B cell (primary cell): ENCODE measurements at regions not wholly inside any gene's neighbourhood (a gene's known extent, or its start where the extent isn't known, plus 50 kb on each side); places are given as distances from the start of the nearest gene placed in this dataset.

Experiments
- ATAC-seq: fragments of 200-7000 bp; cut with Tn5 transposase; one replicate; pipeline ENCODE4 v1.10.0; 2021; ENCODE audit warnings: low read depth, mild to moderate bottlenecking, moderate number of reproducible peaks, moderate library complexity
- CTCF ChIA-PET: fragments of 350-600 bp; sonication (Branson Sonifier 250); formaldehyde crosslinking; loops from one replicate; lab custom pipeline; 2021; ENCODE audit warnings: antibody characterized with exemption, inconsistent platforms; lab: Charles Lee
- POLR2A ChIA-PET: fragments of 350-600 bp; sonication (Branson Sonifier 250); formaldehyde crosslinking; loops from one replicate; lab custom pipeline; 2021; ENCODE audit warnings: antibody characterized with exemption; lab: Charles Lee
- DNase-seq: peaks from one replicate; pipeline ENCODE4 v3.0.0; 2013
- H2AFZ ChIP-seq: 2 replicates; pipeline ENCODE4 v1.6.1; 2012; ENCODE audit warnings: mild to moderate bottlenecking, low read depth, low read length; ENCODE audit not compliant: insufficient read depth, poor library complexity, severe bottlenecking
- H3K27ac ChIP-seq, 2 donors: 1 replicate in 1 of 2; 2 replicates in 1 of 2; pipeline ENCODE4 v1.5.1; 2012 to 2013; ENCODE audit warnings: low read length in 2 of 2, mild to moderate bottlenecking in 2 of 2, moderate library complexity in 1 of 2
- H3K27me3 ChIP-seq, 4 experiments: fragments of 200-600 bp in 1 of 4; sonication (generic) in 1 of 4; replicated peaks in 1 of 4; 1 replicate in 2 of 4; 2 replicates in 2 of 4; pipeline versions ENCODE4 v1.6.1 to v1.7.0; 2013 to 2016; ENCODE audit warnings: low read length in 3 of 4, mild to moderate bottlenecking in 2 of 4, mixed read lengths in 1 of 4, moderate library complexity in 1 of 4; ENCODE audit not compliant: insufficient read depth in 4 of 4, control insufficient read depth in 3 of 4; ENCODE audit errors: control extremely low read depth in 1 of 4
- H3K36me3 ChIP-seq, 2 experiments: replicated peaks in 1 of 2; 1 replicate in 1 of 2; 2 replicates in 1 of 2; pipeline versions ENCODE4 v1.6.1 to v1.7.1; 2013; ENCODE audit warnings: low read length in 1 of 2; ENCODE audit not compliant: insufficient read depth in 2 of 2, control insufficient read depth in 1 of 2; ENCODE audit errors: control extremely low read depth in 1 of 2, extremely low read depth in 1 of 2
- H3K4me1 ChIP-seq, 2 donors: fragments of 200-600 bp in 1 of 2; sonication (generic) in 1 of 2; 1 replicate in 1 of 2; 2 replicates in 1 of 2; pipeline versions ENCODE4 v1.5.1 to v1.6.1; 2013 to 2017; ENCODE audit warnings: low read length in 2 of 2; ENCODE audit not compliant: control insufficient read depth in 2 of 2, insufficient read depth in 2 of 2
- H3K4me2 ChIP-seq: replicated peaks from 2 replicates; pipeline ENCODE3; 2012; ENCODE audit warnings: mild to moderate bottlenecking, low read depth, low read length; ENCODE audit not compliant: poor library complexity, severe bottlenecking
- H3K4me3 ChIP-seq, 5 experiments: fragments of 200-600 bp in 1 of 5; sonication (generic) in 1 of 5; 1 replicate in 3 of 5; 2 replicates in 2 of 5; pipeline versions ENCODE4 v1.5.1 to v1.7.0; 2011 to 2016; ENCODE audit warnings: low read length in 4 of 5, mild to moderate bottlenecking in 4 of 5, low read depth in 2 of 5, control low read depth in 1 of 5, moderate library complexity in 1 of 5; ENCODE audit not compliant: insufficient read depth in 1 of 5; ENCODE audit errors: control extremely low read depth in 1 of 5, extremely low read depth in 1 of 5
- H3K79me2 ChIP-seq: fragments of 200-600 bp; sonication (generic); one replicate; pipeline ENCODE4 v1.6.0; 2016; ENCODE audit warnings: low read length; ENCODE audit not compliant: control insufficient read depth, insufficient read depth
- H3K9ac ChIP-seq: fragments of 200-600 bp; sonication (generic); 2 replicates; pipeline ENCODE4 v1.6.1; 2017; ENCODE audit warnings: mild to moderate bottlenecking, low read length, moderate library complexity
- H3K9me3 ChIP-seq, 3 donors: one replicate each; pipeline versions ENCODE4 v1.6.1 to v1.7.1; 2013; ENCODE audit warnings: low read length in 2 of 3; ENCODE audit not compliant: control insufficient read depth in 2 of 3, insufficient read depth in 1 of 3; ENCODE audit errors: control extremely low read depth in 1 of 3
- H4K20me1 ChIP-seq: 2 replicates; pipeline ENCODE4 v1.6.0; 2012; ENCODE audit warnings: mild to moderate bottlenecking, low read length; ENCODE audit not compliant: insufficient read depth, control insufficient read depth, poor library complexity, severe bottlenecking
- H3K27ac Mint-ChIP-seq: one replicate; pipeline ENCODE4 v1.8.0; 2021; ENCODE audit warnings: mixed read lengths
- H3K27me3 Mint-ChIP-seq: one replicate; pipeline ENCODE4 v1.8.0; 2021; ENCODE audit warnings: mixed read lengths
- H3K4me1 Mint-ChIP-seq: one replicate; pipeline ENCODE4 v1.8.0; 2021; ENCODE audit warnings: mixed read lengths
- H3K4me3 Mint-ChIP-seq: one replicate; pipeline ENCODE4 v1.8.0; 2021; ENCODE audit warnings: mixed read lengths
- H3K9me3 Mint-ChIP-seq: one replicate; pipeline ENCODE4 v1.8.0; 2022; ENCODE audit warnings: mixed read lengths; ENCODE audit not compliant: insufficient read depth
- EZH2 ChIP-seq: IDR thresholded peaks from 2 replicates; pipeline ENCODE4 v1.6.1; 2012; ENCODE audit warnings: borderline replicate concordance, low read depth, mild to moderate bottlenecking, moderate library complexity, low read length; ENCODE audit not compliant: insufficient read depth, poor library complexity, severe bottlenecking
- WGBS: methylation state at CpG from one replicate; pipeline ENCODE4 v1.1.5; 2013; ENCODE audit warnings: missing lambda C conversion rate; ENCODE audit not compliant: insufficient coverage; 5-methylcytosine and 5-hydroxymethylcytosine counted together
- intact Hi-C: fragments of 100-400 bp; cut with micrococcal nuclease; formaldehyde crosslinking; loops from one replicate; pipeline ENCODE4 v1.10.0; 2022
- TF ChIP-seq, protein P1 (sequence below): fragments of 200-600 bp; IDR thresholded peaks from one replicate; pipeline ENCODE4 v1.8.0; 2022; ENCODE audit warnings: antibody characterized with exemption, mild to moderate bottlenecking

DNA sequence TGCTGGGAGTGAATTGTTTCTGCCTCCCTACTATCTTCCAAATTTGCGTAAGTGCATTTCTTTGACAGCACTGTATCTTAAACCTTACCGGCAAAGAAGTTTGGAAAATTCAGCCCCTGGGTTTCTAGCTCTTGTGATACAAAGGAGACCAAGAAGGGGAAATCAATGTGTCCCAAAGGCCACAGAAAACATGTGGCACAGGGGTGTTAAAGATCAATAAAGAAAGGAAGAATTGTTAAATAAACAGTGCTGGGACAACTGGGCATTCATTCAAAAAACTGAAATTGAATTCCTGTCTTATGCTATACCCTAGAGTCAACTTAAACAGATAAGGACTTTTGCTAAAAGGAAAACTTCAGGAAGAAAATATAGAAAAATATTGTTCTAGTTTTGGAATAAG is 328.1 kb downstream of the MAN2A1 start:
- intact Hi-C loops, result no loop called here
- no peak overlapping the region for H3K4me3 Mint-ChIP-seq
- H3K9ac ChIP-seq, result no peak overlapping the region

DNA sequence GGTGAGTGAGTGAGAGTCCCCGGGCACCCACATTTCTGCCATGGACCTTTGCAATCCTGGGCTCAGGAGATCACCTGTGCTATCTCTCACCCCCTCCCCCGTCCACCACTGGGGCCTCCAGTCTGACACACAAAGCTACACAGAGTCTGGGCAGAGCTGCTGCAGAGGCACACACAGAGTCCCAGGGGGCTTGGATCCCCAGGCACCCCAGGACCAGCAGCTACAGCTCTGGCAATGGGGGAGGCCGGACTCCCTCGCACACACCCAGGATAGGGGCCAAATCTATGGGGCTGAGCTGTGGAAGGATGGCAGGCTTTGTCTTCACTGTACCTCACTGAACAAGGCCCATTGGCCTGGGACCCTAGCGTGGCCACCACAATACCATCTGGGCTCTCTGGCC is 328.8 kb downstream of the MAN2A1 start:
- TF ChIP-seq EZH2, result no peak
- TF ChIP-seq, protein P1, sequence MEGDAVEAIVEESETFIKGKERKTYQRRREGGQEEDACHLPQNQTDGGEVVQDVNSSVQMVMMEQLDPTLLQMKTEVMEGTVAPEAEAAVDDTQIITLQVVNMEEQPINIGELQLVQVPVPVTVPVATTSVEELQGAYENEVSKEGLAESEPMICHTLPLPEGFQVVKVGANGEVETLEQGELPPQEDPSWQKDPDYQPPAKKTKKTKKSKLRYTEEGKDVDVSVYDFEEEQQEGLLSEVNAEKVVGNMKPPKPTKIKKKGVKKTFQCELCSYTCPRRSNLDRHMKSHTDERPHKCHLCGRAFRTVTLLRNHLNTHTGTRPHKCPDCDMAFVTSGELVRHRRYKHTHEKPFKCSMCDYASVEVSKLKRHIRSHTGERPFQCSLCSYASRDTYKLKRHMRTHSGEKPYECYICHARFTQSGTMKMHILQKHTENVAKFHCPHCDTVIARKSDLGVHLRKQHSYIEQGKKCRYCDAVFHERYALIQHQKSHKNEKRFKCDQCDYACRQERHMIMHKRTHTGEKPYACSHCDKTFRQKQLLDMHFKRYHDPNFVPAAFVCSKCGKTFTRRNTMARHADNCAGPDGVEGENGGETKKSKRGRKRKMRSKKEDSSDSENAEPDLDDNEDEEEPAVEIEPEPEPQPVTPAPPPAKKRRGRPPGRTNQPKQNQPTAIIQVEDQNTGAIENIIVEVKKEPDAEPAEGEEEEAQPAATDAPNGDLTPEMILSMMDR, result no peak
- H3K4me1 ChIP-seq, result no peaks in the 10 kb centered on the region
- H2AFZ ChIP-seq, result no peak overlapping the region
- POLR2A ChIA-PET, result no interaction called here
- WGBS, result 90% methylated on average over 3 of the region's 5 CpGs
- H3K4me2 ChIP-seq, result no peak overlapping the region
- H3K27me3 ChIP-seq, result no peaks in the 10 kb centered on the region
- intact Hi-C loops, result no loop called here
- H3K27ac ChIP-seq, result no peak overlapping the region
- H3K27ac Mint-ChIP-seq, result no peak overlapping the region
- no peak overlapping the region for H3K9ac ChIP-seq
- H3K27me3 Mint-ChIP-seq, result peaks cover 3% of the 10 kb centered on the region
- DNase-seq (no peak), ATAC-seq (no peak)
- no peak overlapping the region for H3K4me3 ChIP-seq
- CTCF ChIA-PET, result no interaction called here
- H3K36me3 ChIP-seq, result no peaks in the 10 kb centered on the region
- no peak overlapping the region for H3K4me3 Mint-ChIP-seq
- H3K4me1 Mint-ChIP-seq, result no peaks in the 10 kb centered on the region
- no peaks in the 10 kb centered on the region for H4K20me1 ChIP-seq
- H3K9me3 Mint-ChIP-seq, result no peaks in the 10 kb centered on the region
- peaks cover 0 to 6% (median 0%) of the 10 kb centered on the region in 3 donors for H3K9me3 ChIP-seq
- no peaks in the 10 kb centered on the region for H3K79me2 ChIP-seq

More for the DNA sequence above, 328.1 kb downstream of the MAN2A1 start:
- ChIA-PET POLR2A (no interaction called here), CTCF (no interaction called here)
- no peak overlapping the region for H2AFZ ChIP-seq
- H3K4me3 ChIP-seq, result no peak overlapping the region
- 100% methylated on average over 2 of the region's 2 CpGs for WGBS
- H3K27ac Mint-ChIP-seq, result no peak overlapping the region
- no peak overlapping the region for H3K27ac ChIP-seq
- H3K27me3 ChIP-seq, result no peaks in the 10 kb centered on the region
- H3K4me1 Mint-ChIP-seq, result no peaks in the 10 kb centered on the region
- no peaks in the 10 kb centered on the region for H3K4me1 ChIP-seq
- H3K9me3 Mint-ChIP-seq, result no peaks in the 10 kb centered on the region
- TF ChIP-seq EZH2, result no peak
- TF ChIP-seq, protein P1, result no peak
- peaks cover 0 to 6% (median 0%) of the 10 kb centered on the region in 3 donors for H3K9me3 ChIP-seq
- no peaks in the 10 kb centered on the region for H3K79me2 ChIP-seq
- peaks cover 7% of the 10 kb centered on the region for H3K27me3 Mint-ChIP-seq
- H3K36me3 ChIP-seq, result no peaks in the 10 kb centered on the region
- ATAC-seq (no peak), DNase-seq (no peak)
- no peak overlapping the region for H3K4me2 ChIP-seq
- no peaks in the 10 kb centered on the region for H4K20me1 ChIP-seq
